Gastrocnemius medialis (tissue), 4 donors: ENCODE measurements at regions not wholly inside any gene's neighbourhood (a gene's known extent, or its start where the extent isn't known, plus 50 kb on each side); places are given as distances from the start of the nearest gene placed in this dataset.

Source experiments
- POLR2A ChIP-seq, 2 donors: fragments of 450-650 bp; IDR thresholded peaks; one replicate each; pipeline ENCODE4 v1.6.1; 2017; ENCODE audit warnings: antibody characterized with exemption in 2 of 2, mild to moderate bottlenecking in 2 of 2, moderate library complexity in 2 of 2
- TF ChIP-seq, protein P1 (sequence below), 5 experiments: fragments of 450-650 bp in 3 of 5; fragments of 200-600 bp in 2 of 5; sonication (generic) in 2 of 5; IDR thresholded peaks in 4 of 5; conservative IDR thresholded peaks in 1 of 5; 1 replicate in 4 of 5; 2 replicates in 1 of 5; pipeline ENCODE4 v1.5.1; 2016 to 2019; ENCODE audit warnings: antibody characterized with exemption in 5 of 5, mild to moderate bottlenecking in 3 of 5, moderate library complexity in 3 of 5

DNA sequence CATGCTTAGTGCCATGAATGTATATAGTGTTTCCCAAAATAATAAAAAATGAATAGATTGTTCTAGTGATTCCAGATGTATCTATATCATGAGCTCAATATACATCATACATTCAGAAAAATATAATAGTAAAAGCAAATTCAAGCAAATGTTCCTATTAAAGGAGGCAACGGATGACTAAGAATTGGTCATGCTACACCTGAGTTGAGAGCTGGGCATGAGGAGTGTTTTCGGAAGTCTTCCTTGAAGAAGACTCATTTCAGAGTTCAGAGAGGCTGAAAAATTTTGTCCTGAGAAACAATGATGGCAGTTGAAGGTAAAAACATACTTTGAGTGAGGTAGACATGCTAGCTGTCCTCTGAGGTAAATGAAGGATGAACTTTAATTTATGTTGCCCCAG lies 79.3 kb upstream of the IL1RAPL2 start:
- TF ChIP-seq, protein P1, sequence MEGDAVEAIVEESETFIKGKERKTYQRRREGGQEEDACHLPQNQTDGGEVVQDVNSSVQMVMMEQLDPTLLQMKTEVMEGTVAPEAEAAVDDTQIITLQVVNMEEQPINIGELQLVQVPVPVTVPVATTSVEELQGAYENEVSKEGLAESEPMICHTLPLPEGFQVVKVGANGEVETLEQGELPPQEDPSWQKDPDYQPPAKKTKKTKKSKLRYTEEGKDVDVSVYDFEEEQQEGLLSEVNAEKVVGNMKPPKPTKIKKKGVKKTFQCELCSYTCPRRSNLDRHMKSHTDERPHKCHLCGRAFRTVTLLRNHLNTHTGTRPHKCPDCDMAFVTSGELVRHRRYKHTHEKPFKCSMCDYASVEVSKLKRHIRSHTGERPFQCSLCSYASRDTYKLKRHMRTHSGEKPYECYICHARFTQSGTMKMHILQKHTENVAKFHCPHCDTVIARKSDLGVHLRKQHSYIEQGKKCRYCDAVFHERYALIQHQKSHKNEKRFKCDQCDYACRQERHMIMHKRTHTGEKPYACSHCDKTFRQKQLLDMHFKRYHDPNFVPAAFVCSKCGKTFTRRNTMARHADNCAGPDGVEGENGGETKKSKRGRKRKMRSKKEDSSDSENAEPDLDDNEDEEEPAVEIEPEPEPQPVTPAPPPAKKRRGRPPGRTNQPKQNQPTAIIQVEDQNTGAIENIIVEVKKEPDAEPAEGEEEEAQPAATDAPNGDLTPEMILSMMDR (IDR thresholded peaks at IDR 0.05 in 4 of 5, conservative IDR thresholded peaks at IDR 0.05 in 1 of 5) = no peak
- TF ChIP-seq POLR2A (IDR thresholded peaks at IDR 0.05) = no peak
